SU-DHL-6 (cell line): ENCODE measurements at regions not wholly inside any gene's neighbourhood (a gene's known extent, or its start where the extent isn't known, plus 50 kb on each side); places are given as distances from the start of the nearest gene placed in this dataset.

ENCODE experiments used
- H2AFZ ChIP-seq: fragments of 200-600 bp; sonication (generic); 2 replicates; pipeline ENCODE4 v1.6.1; 2014; ENCODE audit warnings: low read depth, mild to moderate bottlenecking, moderate library complexity, mixed read lengths, antibody characterized with exemption, low read length; ENCODE audit not compliant: severe bottlenecking
- H3F3A ChIP-seq: fragments of 200-600 bp; shearing (Covaris generic); 2 replicates; pipeline ENCODE4 v1.6.0; 2016; ENCODE audit warnings: antibody characterized with exemption, mild to moderate bottlenecking; ENCODE audit not compliant: insufficient read depth
- H3K27ac ChIP-seq: fragments of 200-600 bp; sonication (generic); 2 replicates; pipeline ENCODE4 v1.5.1; 2016; ENCODE audit warnings: low read depth, mild to moderate bottlenecking, low read length, moderate library complexity, mixed read lengths
- H3K27me3 ChIP-seq: fragments of 200-600 bp; sonication (generic), shearing (Covaris generic); 2 replicates; pipeline ENCODE4 v1.6.0; 2014; ENCODE audit warnings: mild to moderate bottlenecking, low read length
- H3K36me3 ChIP-seq: fragments of 200-600 bp; sonication (generic); 2 replicates; pipeline ENCODE4 v1.6.1; 2014; ENCODE audit warnings: mild to moderate bottlenecking, low read length, mixed read lengths
- H3K4me2 ChIP-seq: fragments of 300-600, 200-600 bp; shearing (Covaris generic), sonication (generic); 2 replicates; pipeline ENCODE4 v1.6.0; 2014; ENCODE audit warnings: low read length, low read depth, mild to moderate bottlenecking; ENCODE audit not compliant: poor library complexity, severe bottlenecking
- H3K4me3 ChIP-seq: fragments of 200-600 bp; sonication (generic); 2 replicates; pipeline ENCODE4 v1.5.1; 2014; ENCODE audit warnings: antibody characterized with exemption, low read length, mild to moderate bottlenecking, mixed read lengths; ENCODE audit not compliant: insufficient read depth, poor library complexity, severe bottlenecking
- H3K79me2 ChIP-seq: fragments of 200-600 bp; sonication (generic); 2 replicates; pipeline ENCODE4 v1.6.1; 2014; ENCODE audit warnings: mild to moderate bottlenecking, low read length, moderate library complexity; ENCODE audit not compliant: insufficient read depth
- H3K9ac ChIP-seq: fragments of 200-600 bp; sonication (generic); 2 replicates; pipeline ENCODE4 v1.7.0; 2014; ENCODE audit warnings: mild to moderate bottlenecking, low read length
- H3K9me2 ChIP-seq: fragments of 200-600 bp; sonication (generic); replicated peaks from 2 replicates; pipeline ENCODE4 v1.6.1; 2014; ENCODE audit warnings: low read length; ENCODE audit not compliant: insufficient read depth
- H3K9me3 ChIP-seq: fragments of 200-600 bp; sonication (generic); 2 replicates; pipeline ENCODE4 v1.6.1; 2014; ENCODE audit warnings: low read length, mixed read lengths; ENCODE audit not compliant: insufficient read depth
- H4K20me1 ChIP-seq: fragments of 200-600 bp; sonication (generic); 2 replicates; pipeline ENCODE4 v1.6.1; 2014; ENCODE audit warnings: low read depth, mild to moderate bottlenecking, antibody characterized with exemption, low read length, moderate library complexity, mixed read lengths
- EZH2phosphoT487 ChIP-seq: fragments of 200-600 bp; sonication (generic), shearing (Covaris generic); conservative IDR thresholded peaks from 2 replicates; pipeline ENCODE4 v1.6.1; 2018; ENCODE audit warnings: mild to moderate bottlenecking, antibody characterized with exemption, low read length, moderate library complexity, mixed read lengths
- TF ChIP-seq, protein P1 (sequence below): fragments of 200-600 bp; sonication (generic); IDR thresholded peaks from one replicate; pipeline ENCODE4 v1.5.1; 2017; ENCODE audit warnings: antibody characterized with exemption, mild to moderate bottlenecking, low read length, moderate library complexity; ENCODE audit not compliant: insufficient read depth, poor library complexity, severe bottlenecking

DNA sequence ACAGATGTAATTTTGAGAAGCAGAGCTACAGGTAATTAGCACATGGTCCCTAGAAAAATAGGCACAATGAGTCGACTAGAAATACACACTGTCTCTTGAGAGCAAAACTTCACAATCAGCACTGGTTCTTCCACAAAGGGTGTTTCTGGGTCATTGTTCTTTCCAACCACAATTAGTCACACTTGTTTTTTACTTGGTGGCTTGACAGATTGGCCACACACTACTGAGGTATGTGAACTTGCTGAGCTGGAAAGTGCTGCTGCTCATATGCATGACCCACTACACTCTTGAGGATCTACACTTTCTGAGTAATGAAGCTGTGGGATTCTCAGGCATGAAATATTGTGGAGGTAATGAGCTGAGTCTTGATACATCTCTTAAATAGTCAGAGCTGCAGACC lies 347.7 kb downstream of the BCKDHB start:
- no peaks in the 10 kb centered on the region for H3K9me2 ChIP-seq
- no peak overlapping the region for H3K9ac ChIP-seq

DNA sequence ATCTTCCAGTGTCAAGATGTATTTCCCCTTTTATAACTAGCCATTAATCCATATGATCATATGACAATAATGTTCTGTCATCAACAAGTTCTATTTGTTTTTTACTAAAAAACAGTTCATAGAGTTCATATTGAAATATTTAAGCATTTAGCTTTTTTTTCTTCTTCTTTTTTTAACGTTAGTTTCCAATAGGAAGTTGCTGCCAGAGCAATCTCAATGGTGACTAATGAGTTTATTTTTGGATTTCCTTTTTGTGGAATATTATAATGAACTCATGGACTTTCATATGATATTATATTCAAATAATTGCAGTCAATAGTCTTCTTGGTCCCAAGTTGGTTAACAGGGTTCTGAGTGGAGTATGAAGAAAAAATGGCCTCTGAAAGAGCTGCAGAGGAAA lies 343.3 kb downstream of the BCKDHB start:
- Histone ChIP-seq H3F3A (no peaks in the 10 kb centered on the region), H3K4me3 (no peak overlapping the region), H3K9me3 (no peaks in the 10 kb centered on the region), H2AFZ (no peak overlapping the region), H3K4me2 (no peak overlapping the region), H4K20me1 (no peaks in the 10 kb centered on the region), H3K27ac (no peak overlapping the region), H3K9me2 (no peaks in the 10 kb centered on the region), H3K27me3 (no peaks in the 10 kb centered on the region), H3K79me2 (no peaks in the 10 kb centered on the region), H3K36me3 (no peaks in the 10 kb centered on the region), H3K9ac (no peak overlapping the region)
- TF ChIP-seq, protein P1, sequence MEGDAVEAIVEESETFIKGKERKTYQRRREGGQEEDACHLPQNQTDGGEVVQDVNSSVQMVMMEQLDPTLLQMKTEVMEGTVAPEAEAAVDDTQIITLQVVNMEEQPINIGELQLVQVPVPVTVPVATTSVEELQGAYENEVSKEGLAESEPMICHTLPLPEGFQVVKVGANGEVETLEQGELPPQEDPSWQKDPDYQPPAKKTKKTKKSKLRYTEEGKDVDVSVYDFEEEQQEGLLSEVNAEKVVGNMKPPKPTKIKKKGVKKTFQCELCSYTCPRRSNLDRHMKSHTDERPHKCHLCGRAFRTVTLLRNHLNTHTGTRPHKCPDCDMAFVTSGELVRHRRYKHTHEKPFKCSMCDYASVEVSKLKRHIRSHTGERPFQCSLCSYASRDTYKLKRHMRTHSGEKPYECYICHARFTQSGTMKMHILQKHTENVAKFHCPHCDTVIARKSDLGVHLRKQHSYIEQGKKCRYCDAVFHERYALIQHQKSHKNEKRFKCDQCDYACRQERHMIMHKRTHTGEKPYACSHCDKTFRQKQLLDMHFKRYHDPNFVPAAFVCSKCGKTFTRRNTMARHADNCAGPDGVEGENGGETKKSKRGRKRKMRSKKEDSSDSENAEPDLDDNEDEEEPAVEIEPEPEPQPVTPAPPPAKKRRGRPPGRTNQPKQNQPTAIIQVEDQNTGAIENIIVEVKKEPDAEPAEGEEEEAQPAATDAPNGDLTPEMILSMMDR, result no peak
- no peak for TF ChIP-seq EZH2phosphoT487

More for the DNA sequence above, 347.7 kb downstream of the BCKDHB start:
- H3K4me2 ChIP-seq, result no peak overlapping the region
- H3K79me2 ChIP-seq, result no peaks in the 10 kb centered on the region
- H3F3A ChIP-seq, result no peaks in the 10 kb centered on the region
- H3K27me3 ChIP-seq, result no peaks in the 10 kb centered on the region
- H4K20me1 ChIP-seq, result no peaks in the 10 kb centered on the region
- H3K4me3 ChIP-seq, result no peak overlapping the region
- no peaks in the 10 kb centered on the region for H3K9me3 ChIP-seq
- no peak overlapping the region for H2AFZ ChIP-seq
- TF ChIP-seq, protein P1, result no peak
- TF ChIP-seq EZH2phosphoT487, result no peak
- H3K27ac ChIP-seq, result no peak overlapping the region
- no peaks in the 10 kb centered on the region for H3K36me3 ChIP-seq

DNA sequence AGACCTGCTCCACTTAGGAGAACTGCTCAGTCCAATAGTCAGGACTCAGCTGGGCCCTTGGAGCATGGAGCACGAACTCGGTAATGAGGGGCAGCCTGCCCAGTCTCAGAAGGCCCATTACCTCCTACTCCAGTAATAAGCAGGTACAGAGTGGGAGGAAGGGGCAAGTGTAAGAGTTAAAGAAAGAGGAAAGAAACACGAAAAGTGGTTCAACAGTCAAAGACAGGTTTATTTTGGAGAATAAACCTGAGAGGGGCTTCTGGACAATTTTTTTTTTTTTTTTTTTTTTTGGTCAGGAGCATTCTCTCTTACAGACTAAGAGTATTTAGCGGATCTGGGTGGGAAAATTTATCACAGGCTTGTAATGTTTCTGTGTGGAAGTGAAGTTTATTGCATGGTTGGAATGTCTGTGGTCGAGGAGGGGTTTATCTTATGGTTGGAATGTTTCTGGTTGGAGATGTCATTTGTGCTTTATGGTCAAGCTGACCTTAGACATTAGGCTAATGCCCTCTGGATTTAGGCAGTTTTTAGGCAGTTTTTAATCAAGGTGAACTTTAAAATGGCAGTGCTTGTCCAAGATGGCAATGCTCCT lies 340.1 kb downstream of the BCKDHB start:
- no peaks in the 10 kb centered on the region for H3K79me2 ChIP-seq
- H3K27ac ChIP-seq, result no peak overlapping the region
- no peak overlapping the region for H3K4me2 ChIP-seq
- H3K27me3 ChIP-seq, result no peaks in the 10 kb centered on the region
- H3K9me2 ChIP-seq, result no peaks in the 10 kb centered on the region
- H4K20me1 ChIP-seq, result no peaks in the 10 kb centered on the region
- H2AFZ ChIP-seq, result no peak overlapping the region
- no peak for TF ChIP-seq EZH2phosphoT487
- TF ChIP-seq, protein P1, result no peak
- no peak overlapping the region for H3K4me3 ChIP-seq
- no peak overlapping the region for H3K9ac ChIP-seq
- H3K9me3 ChIP-seq, result no peaks in the 10 kb centered on the region
- H3K36me3 ChIP-seq, result no peaks in the 10 kb centered on the region
- H3F3A ChIP-seq, result no peaks in the 10 kb centered on the region
